PC-3 (cell line): ENCODE measurements at regions not wholly inside any gene's neighbourhood (a gene's known extent, or its start where the extent isn't known, plus 50 kb on each side); places are given as distances from the start of the nearest gene placed in this dataset.

Experiments used
- CTCF ChIP-seq: fragments of 300-600 bp; sonication (generic); conservative IDR thresholded peaks from 2 replicates; pipeline ENCODE4 v1.5.1; 2017; ENCODE audit warnings: antibody characterized with exemption, low read depth, mild to moderate bottlenecking, low read length
- EZH2 ChIP-seq: fragments of 300-600 bp; sonication (generic); IDR thresholded peaks from one replicate; pipeline ENCODE4 v1.6.1; 2017; ENCODE audit warnings: antibody characterized with exemption, mild to moderate bottlenecking, low read length; ENCODE audit not compliant: unreplicated experiment
- EZH2phosphoT487 ChIP-seq: fragments of 300-600 bp; sonication (generic); IDR thresholded peaks from 2 replicates; pipeline ENCODE4 v1.6.1; 2018; ENCODE audit warnings: mild to moderate bottlenecking, antibody characterized with exemption, low read length, borderline replicate concordance

DNA sequence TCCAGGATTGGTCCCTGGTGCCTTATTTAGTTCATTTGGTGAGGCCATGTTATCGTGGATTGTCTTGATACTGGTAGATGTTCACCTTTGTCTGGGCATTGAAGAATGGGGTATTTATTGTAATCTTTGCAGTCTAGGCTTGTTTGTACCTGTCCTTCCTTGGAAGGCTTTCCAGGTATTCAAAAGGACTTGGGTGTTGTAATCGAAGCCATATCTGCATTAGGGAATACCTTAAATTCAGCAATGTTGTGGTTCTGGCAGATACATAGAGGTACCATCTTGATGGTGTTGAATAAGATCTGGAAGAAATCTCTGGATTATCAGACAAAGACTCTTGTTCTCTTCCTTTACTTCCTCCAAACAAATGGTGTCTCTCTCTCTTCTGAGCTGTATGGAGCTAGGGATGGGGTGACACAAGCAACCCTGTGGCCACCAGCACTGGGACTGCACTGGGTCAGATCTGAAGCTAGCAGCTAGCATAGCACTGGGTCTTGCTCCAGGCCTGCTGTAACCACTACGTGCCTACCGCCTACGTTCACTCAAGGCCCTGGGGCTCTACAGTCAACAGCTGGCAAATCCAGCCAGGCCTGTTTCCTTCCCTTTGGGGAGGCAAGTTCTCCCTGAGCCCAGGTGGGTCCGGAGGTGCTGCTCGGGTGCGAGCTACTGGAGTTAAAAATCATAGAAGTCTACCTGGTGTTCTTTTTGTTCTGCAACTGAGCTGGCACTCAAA, 261.1 kb upstream of the CITED2 start:
- TF ChIP-seq CTCF = no peak
- no peak for TF ChIP-seq EZH2
- TF ChIP-seq EZH2phosphoT487 = no peak
